ENCODE measurements at regions not wholly inside any gene's neighbourhood (a gene's known extent, or its start where the extent isn't known, plus 50 kb on each side); places are given as distances from the start of the nearest gene placed in this dataset.

DNA sequence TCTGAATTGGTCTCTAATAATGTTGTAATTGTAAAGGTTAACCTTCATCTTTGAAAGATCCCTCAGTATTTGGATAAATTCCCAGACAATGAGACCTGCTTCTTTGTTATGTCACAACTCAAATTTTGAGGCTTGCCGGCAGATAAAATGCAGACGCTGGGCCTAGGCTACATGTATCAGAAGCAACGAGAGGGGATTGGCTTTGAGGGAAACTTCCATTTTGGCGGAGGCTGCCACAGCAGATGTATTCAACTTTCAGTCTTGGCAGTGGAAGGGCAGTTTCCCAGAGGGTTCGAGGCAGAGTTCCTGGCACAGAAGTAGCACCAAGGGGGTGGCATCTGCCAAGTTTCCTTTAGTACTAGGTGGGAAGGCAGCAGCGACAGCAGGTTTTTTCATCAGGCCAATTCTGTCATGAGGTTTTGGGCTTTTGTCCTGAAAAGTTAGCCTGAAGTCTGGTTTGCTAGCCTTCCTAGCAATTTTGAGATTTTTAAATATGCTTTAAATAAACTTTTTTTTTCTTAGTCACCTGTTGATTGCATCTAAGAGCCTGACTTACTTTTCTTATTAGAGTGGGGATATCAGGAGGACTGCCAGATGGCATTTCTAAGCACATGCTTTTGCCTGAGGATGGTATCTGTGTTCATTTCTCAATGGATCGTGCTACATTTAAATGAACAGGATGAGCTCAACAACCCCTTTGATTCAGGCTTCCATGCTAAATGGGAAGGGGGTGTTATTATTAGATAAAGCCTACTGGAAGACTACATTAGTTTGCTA is 89.5 kb upstream of the FAM3C start (continued):
- TF ChIP-seq GATA2 (CRISPR knock-in tag; IDR thresholded peaks at IDR 0.05) (no peak), TEAD4 (IDR thresholded peaks at IDR 0.05; ENCODE audit: borderline replicate concordance, insufficient read depth) (0 out of 2 replicates have a peak, but pooled peaks have one; percentile 45), NFIC (IDR thresholded peaks at IDR 0.05; ENCODE audit: borderline replicate concordance) (peak; percentile 77), RFX5 (IDR thresholded peaks at IDR 0.05; ENCODE audit: low read length) (no peak), EZH2phosphoT487 (IDR thresholded peaks at IDR 0.05; ENCODE audit: borderline replicate concordance, low read depth) (no peak)
- TF ChIP-seq, protein P1, sequence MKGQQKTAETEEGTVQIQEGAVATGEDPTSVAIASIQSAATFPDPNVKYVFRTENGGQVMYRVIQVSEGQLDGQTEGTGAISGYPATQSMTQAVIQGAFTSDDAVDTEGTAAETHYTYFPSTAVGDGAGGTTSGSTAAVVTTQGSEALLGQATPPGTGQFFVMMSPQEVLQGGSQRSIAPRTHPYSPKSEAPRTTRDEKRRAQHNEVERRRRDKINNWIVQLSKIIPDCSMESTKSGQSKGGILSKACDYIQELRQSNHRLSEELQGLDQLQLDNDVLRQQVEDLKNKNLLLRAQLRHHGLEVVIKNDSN (IDR thresholded peaks at IDR 0.05; ENCODE audit: borderline replicate concordance, low read depth) = 0 out of 2 replicates have a peak, but pooled peaks have one; percentile 6
- TF ChIP-seq, protein P2, sequence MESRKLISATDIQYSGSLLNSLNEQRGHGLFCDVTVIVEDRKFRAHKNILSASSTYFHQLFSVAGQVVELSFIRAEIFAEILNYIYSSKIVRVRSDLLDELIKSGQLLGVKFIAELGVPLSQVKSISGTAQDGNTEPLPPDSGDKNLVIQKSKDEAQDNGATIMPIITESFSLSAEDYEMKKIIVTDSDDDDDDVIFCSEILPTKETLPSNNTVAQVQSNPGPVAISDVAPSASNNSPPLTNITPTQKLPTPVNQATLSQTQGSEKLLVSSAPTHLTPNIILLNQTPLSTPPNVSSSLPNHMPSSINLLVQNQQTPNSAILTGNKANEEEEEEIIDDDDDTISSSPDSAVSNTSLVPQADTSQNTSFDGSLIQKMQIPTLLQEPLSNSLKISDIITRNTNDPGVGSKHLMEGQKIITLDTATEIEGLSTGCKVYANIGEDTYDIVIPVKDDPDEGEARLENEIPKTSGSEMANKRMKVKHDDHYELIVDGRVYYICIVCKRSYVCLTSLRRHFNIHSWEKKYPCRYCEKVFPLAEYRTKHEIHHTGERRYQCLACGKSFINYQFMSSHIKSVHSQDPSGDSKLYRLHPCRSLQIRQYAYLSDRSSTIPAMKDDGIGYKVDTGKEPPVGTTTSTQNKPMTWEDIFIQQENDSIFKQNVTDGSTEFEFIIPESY (IDR thresholded peaks at IDR 0.05; ENCODE audit: borderline replicate concordance, low read depth) = 0 out of 2 replicates have a peak, but pooled peaks have one; percentile 41

DNA sequence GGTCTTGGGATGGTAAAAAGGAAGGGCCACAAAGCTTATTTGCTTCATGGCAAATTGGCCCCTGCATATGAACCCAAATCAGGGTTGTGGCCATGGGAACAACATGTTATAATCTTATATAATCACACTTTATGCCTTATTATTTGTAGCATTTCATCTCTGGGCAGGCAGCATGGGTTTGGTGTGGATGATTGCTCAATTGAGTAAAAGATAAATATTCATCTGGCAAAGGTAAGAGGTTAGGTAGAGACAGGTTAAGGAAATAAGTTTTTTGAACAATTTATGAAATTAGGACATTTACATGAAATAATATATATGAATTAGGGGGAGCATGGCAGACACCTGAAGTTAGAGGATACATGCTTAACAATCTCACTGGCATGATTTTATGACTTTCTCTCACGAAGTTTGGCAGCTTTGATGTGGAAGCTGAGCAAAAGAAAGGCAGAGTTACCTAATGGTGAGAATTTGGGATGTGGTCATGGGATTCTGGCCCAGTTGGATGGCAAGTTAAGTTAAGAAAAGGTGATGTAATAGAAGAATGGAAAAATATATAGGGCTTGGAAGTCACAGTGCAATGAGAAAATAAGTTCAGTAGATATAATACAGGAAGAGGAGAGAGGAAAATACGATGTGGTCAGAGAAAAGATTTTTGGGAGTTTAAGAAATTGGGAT is 88.1 kb upstream of the FAM3C start:
- H3K9me2 ChIP-seq = no peaks in the 10 kb centered on the region
- no peak overlapping the region for H3K4me2 ChIP-seq
- H3K36me3 ChIP-seq (replicated peaks in 1 of 2; ENCODE audit: control insufficient read depth in 1 of 2, insufficient read depth in 2 of 2, low read length in 1 of 2) = no peaks in the 10 kb centered on the region
- peaks cover 13 to 34% of the 10 kb centered on the region in 2 experiments; a peak in 3 of 4 replicates for H3K4me1 ChIP-seq (ENCODE audit: control insufficient read depth in 1 of 2, insufficient read depth in 2 of 2, low read depth in 1 of 2, low read length in 1 of 2)
- 82% methylated on average over 2 of the region's 2 CpGs for WGBS (ENCODE audit: low lambda C conversion rate)
- no peak for DNase-seq
- POLR2A ChIA-PET = no interaction called here
- no peaks in the 10 kb centered on the region for H3K79me2 ChIP-seq (ENCODE audit: insufficient read depth)
- H4K20me1 ChIP-seq (ENCODE audit: insufficient read depth) = no peaks in the 10 kb centered on the region
- CTCF ChIA-PET = interaction anchor here (1.0 to 1.1 kb wide), 2 partner anchors 11 to 27 kb away, joined by 3 read pairs; no protein-coding TSS in a partner anchor
- H3K9me3 ChIP-seq = no peaks in the 10 kb centered on the region
- peak overlapping the region in 1 of 2 experiments; percentile 90; a peak in 2 of 4 replicates for H3K27ac ChIP-seq (ENCODE audit: low read depth in 2 of 2, low read length in 1 of 2)
- 0 out of 2 replicates have a peak overlapping the region, but pooled peaks have one; percentile 3 for H2AFZ ChIP-seq (ENCODE audit: low read depth)
- H3K9ac ChIP-seq = no peak overlapping the region
- H3F3A ChIP-seq (replicated peaks; ENCODE audit: insufficient read depth) = peaks cover 25% of the 10 kb centered on the region
- TF ChIP-seq, protein P3, sequence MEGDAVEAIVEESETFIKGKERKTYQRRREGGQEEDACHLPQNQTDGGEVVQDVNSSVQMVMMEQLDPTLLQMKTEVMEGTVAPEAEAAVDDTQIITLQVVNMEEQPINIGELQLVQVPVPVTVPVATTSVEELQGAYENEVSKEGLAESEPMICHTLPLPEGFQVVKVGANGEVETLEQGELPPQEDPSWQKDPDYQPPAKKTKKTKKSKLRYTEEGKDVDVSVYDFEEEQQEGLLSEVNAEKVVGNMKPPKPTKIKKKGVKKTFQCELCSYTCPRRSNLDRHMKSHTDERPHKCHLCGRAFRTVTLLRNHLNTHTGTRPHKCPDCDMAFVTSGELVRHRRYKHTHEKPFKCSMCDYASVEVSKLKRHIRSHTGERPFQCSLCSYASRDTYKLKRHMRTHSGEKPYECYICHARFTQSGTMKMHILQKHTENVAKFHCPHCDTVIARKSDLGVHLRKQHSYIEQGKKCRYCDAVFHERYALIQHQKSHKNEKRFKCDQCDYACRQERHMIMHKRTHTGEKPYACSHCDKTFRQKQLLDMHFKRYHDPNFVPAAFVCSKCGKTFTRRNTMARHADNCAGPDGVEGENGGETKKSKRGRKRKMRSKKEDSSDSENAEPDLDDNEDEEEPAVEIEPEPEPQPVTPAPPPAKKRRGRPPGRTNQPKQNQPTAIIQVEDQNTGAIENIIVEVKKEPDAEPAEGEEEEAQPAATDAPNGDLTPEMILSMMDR (IDR thresholded peaks at IDR 0.05) = no peak
- TF ChIP-seq, protein P4, sequence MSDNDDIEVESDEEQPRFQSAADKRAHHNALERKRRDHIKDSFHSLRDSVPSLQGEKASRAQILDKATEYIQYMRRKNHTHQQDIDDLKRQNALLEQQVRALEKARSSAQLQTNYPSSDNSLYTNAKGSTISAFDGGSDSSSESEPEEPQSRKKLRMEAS (IDR thresholded peaks at IDR 0.05; ENCODE audit: low read depth) = no peak
- no peak for TF ChIP-seq TEAD4 (IDR thresholded peaks at IDR 0.05; ENCODE audit: borderline replicate concordance, insufficient read depth)
- TF ChIP-seq, protein P1 (IDR thresholded peaks at IDR 0.05; ENCODE audit: borderline replicate concordance, low read depth) = no peak
- no peak overlapping the region for H3K4me3 ChIP-seq (ENCODE audit: low read depth in 2 of 2, low read length in 1 of 2)
- H3K27me3 ChIP-seq (ENCODE audit: insufficient read depth) = no peaks in the 10 kb centered on the region

All from SK-N-SH (cell line).